Stimulated activated CD8-positive, alpha-beta memory T cell treated with anti-CD3 and anti-CD28 coated beads, Interleukin-4, amount 100 ng/mL, for 48 hours (primary cell): ENCODE measurements at regions not wholly inside any gene's neighbourhood (a gene's known extent, or its start where the extent isn't known, plus 50 kb on each side); places are given as distances from the start of the nearest gene placed in this dataset.
"Not testable (repeated sequence)": the region's sequence is repeated elsewhere in the genome, so short reads cannot be mapped to it uniquely, and the experiment has no call there.

Source experiments
- DNase-seq: peaks from one replicate; pipeline ENCODE4 v3.0.0-alpha.2; 2020

GRCh38 chr4:38430841-38431240, 233.2 kb upstream of the KLF3 start:
- DNase-seq: no peak

DNA sequence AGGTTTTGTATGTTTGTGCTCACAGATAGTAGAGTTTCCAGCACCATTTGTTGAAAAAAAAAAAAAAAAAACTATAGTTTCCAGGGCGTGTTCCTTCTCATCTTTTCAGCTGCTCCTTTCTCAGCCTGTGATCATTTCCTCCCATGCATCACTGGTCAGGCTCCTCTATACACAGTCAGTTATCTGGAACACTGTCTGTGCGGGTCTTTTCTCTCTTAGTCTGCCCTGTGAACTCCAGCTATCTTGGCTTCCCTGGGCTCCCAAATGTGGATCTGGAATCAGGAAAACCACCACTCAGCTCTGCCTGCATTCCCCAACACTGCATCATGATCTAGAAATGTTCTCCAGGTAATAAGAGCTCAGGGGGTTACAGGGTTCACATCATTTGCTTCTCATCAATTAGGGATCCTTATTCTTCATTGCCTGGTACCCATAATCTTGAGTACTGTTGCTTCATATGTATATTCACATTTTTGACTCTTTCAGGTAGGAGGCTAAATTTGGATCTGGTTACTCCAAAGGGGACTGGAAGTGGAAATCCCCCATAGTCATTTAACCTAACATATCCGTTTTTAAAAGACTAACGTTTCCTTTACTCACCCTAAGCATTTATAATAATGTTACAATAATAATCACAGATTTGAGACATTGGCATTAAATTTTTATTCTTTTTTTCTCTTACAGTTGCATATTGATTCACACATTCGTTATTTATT, 221.8 kb upstream of the KLF3 start:
- DNase-seq: no peak

DNA sequence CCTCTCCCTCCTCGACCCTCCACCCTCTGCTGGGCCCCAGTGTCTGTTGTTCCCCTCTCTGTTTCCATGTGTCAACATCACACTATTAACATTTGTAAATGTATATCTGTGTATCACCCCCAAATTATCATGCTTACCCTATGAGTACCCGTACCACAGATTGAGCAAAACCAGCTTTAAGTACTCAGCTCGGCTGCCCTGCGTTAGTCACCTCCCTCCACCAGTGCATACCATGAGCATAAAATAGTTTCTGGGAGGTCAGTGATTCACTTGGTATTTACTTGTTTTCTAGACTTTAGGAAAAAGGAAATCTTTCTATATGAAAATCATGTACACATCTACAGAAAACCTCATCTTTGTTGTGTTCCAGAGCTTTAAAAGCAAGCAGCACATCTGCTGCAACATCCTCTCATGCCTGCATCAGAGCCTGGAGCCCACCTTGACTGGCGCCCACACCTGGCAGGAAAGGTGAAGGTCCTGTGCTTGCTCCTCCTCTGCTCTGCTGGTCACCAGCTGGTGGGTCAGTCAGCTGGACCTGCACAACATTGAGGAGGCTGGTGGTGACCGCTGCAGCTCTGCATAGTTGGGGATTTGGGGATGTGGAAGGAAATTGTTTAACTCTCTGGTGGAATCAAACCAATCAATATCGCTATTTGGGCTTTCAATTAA, 214.4 kb upstream of the KLF3 start:
- no peak for DNase-seq

DNA sequence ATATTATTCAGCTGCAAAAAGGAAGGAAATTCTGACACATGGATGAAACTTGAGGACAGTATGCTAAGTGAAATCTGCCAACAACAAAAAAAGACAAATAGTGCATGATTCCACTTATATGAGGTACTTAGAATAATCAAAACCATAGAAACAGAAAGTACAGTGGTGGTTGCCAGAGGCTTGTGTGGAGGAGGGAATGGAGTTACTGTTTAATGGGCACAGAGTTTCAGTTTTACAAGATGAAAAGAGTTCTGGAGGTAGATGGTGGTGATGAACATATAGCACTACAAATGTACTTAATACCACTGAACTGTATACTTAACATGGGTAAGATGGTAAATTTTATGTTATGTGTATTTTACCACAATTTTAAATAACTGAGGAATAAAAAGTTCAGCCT, 212.0 kb upstream of the KLF3 start:
- DNase-seq: no peak

GRCh38 chr4:38452542-38452941, 211.5 kb upstream of the KLF3 start:
- DNase-seq: no peak

DNA sequence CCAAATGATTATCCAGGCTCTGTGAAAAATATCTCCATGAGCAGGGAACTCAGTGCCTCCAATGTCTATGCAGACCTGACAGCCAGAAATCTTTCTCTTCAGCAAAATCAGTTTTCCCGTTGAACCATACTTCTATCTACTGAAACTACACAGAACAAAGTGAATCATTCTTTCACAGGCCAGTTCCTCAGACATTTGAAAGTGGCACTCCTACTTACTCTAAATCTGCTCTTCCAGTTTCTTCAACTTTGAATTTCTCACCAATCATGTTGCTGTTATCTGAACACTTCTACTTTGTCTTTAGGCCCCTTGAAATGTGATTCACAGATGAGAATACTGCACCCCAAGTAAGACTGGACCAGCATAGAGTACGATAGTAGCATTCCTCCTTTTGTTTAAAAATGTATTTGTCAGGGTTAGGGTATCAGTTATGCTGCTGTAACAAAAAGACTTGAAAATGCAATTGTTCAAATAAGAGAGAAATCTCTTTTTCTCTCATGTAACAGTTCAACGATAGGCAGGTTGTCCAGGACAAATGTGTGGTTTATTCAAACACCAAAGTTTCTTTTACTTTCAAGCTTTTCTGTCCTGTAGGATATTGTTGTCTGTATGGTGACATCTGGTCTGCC, 210.6 kb upstream of the KLF3 start:
- no peak for DNase-seq

DNA sequence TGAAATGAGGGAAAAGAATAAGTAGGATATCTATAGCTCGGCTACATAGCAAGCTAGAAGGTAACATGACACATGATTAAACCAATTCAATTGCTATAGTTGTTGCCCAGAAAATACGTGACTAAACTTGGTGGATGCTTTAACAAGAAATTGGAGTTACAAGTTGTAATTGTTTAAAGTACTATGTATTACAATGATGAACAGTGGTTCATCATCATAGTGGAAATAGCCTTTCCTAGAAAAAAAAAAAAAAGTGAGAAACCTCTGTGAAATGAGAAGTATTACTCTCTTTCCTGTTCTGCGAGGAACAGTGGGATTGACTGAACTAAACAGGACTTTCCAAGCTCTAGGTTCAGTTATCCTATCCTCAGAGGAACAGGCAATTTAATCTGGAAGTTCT, 209.7 kb upstream of the KLF3 start:
- no peak for DNase-seq

DNA sequence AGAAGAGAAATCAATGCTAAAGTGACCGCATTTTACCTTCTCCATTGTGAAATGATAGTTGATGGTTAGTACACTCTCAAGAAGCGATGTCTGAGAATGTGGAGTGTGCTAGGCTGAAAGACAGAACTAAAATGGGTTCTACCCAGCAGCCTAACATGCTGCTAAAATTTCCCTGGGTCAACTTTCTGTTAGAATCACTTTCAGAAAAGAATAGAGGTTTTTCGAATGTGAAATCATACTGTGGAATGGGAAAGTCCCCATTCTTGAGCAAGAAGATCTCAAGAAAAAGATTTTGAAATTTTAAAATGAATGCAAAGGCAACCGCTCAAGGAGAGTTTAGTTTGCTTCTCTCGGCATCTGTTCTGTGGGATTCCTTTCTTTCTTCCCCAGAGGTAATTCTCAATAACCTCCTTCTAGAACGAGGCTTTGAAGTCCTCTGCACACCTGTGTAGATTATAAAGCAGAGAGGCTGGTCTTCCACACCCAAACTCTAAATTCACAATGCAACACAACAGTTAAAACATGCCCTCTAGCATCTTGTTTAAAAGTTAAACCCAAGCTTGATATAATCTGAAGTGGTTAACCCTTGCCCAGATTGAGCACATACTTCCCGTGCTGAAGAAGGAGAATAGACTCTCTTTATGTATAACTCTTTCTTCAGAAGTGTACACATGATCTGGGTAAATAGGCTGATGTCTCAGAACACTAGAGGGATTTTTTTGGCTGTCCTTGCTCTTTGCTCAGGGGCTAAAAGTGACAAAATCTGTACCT, 208.7 kb upstream of the KLF3 start:
- no peak for DNase-seq

- DNase-seq: no peak
Measured at GRCh38 chr4:38456096-38456495, 207.9 kb upstream of the KLF3 start.

GRCh38 chr4:38461342-38461741, 202.7 kb upstream of the KLF3 start:
- DNase-seq: no peak

GRCh38 chr4:38462367-38463055, 201.5 kb upstream of the KLF3 start:
- no peak for DNase-seq

DNA sequence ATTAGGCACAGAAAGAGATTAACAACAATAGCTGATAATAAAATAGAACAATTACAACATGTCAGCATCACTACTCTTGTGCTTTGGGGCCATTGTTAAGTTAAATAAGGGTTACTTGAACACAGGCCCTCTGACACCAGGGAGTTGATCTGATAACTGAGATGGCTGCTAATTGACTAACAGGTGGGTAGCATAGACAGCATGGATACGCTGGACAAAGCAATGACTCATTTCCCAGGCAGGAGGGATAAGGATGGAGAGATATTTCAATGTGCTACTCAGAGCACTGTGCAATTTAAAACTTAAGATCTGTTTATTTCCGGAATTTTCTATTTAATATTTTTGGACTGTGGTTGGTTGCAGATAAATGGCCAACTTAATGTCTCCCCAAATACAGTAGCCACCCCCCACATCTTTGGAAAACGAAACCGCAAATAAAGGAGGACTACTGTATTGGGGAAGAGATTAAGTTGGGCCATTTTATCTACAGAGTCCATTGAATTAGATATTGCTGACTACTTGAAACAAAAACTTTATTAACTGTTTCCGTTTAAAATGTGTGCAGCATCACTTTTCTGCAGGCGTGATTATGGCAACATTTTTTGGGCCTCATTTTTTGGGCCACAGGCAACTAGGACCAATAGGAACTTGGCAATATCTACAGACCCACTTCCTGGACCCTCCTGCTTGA, 200.6 kb upstream of the KLF3 start:
- no peak for DNase-seq

- no peak for DNase-seq
Measured at GRCh38 chr4:38464328-38464727, 199.7 kb upstream of the KLF3 start.

DNA sequence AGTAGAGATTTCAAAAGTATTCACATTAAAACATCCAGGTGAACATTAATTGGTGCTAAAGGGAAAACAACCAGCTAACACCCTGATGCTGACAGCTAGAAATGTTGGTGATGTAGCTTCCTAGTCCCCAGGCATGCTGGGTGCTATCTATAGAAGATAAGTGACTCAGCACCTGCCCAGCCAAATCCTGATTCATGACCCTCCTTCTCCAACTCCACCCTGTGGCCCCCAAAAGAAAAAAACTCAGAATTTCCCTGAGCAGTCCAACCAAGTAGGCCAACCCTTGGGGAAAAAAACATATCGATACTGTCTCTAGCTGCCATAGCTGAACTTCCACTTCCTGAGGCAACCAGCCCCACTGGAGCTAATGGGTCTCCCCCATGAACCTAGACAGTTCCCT, 197.6 kb upstream of the KLF3 start:
- DNase-seq: no peak

- no peak for DNase-seq
Measured at GRCh38 chr4:38467296-38467695, 196.7 kb upstream of the KLF3 start.

DNA sequence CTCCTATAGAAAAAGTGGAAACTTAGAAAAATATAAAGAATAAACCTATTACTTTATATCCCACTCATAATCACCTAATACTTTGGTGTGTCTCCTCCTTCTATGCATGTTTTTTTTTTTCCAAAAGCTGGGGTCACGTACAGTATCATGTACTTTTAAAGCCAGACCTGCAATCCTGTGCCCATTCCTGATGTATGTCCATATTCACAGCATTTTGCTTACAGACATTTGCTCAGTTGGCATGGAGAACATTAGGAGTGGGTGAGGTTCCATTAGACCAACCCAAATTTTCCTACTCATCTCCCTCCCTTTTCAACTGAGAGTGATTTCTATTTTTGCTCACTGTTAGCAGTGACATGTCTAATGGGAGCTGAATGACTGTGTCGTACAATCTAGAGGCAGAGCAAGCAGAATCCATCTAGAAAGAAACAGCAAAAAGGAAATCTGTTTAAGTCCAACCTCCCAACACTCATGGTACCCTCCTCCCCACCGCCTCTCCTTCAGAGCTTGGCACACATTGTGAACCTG, 195.6 kb upstream of the KLF3 start:
- no peak for DNase-seq

DNA sequence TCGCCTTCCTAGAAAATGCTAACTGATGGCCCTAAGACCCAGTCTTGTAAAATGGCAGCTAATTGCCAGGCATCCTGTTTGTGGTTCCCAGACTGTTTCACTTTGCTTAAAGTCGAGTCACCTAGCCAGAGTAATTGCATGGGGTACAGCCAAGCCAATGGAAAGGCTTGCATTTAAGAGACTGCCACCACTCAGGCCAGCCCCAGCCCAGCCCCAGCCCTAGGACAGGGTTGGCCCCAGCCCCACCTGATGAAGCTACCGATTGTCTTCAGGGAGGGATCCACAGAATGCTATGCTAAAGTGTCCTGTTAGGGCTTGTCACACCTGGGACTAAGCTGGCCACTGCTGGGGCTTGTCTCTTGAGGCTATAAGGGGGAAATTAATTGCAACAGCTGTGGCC, 194.6 kb upstream of the KLF3 start:
- DNase-seq: no peak

DNA sequence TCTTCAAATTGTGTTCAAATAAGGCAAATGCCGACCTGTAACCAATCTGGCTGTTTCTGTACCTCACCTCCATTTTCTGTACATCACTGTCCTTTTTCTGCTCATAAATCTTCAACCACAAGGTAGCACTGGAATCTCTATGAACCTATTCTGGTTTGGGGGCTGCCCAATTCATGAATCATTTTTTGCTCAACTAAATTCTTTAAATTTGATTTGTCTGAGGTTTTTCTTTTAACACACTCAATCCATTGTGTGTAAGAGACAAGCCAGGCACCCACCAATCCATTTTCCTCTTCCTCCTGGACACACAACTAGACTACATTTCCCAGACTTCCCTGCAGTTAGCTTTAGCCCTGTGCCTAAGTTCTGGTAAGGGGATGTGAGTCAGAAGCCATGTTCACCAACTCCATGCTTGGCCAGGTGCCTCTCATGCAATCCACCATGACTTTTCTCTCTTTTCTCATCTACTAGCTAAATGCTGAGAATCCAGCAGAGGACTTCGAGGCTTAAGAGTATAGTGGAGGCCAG, 193.2 kb upstream of the KLF3 start:
- DNase-seq: no peak

DNA sequence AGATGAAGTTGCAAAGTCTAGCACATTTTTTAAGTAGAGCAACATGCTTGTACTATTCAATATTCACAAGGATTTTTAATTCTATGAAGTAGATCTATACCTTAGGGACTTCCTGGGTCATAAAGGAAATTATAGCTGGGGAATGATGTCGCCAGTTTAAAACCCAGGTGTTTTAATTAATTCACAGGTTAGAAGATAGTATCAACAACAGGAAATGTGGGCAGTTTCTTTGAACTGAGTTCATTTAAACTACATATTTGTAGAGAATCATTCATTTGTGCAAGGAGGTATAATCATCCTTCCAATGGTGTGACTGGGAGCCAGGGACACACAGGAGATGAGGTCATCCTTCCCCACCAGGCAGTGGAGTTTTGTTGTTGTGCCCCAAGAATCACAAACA, 181.3 kb upstream of the KLF3 start:
- DNase-seq: no peak

DNA sequence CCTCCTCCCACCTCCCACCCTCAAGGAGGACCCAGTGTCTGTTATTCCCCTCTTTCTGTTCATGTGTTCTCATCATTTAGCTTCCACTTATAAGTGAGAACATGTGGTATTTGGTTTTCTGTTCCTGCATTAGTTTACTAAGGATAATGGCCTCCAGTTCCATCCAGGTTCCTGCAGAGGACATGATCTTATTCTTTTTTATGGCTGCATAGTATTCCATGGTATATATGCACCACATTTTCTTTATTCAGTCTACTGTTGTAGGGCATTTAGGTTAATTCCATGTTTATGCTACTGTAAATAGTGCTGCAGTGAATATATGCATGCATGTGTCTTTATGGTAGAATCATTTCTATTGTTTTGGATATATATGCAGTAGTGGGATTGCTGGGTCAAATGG, 180.4 kb upstream of the KLF3 start:
- not testable (repeated sequence) for DNase-seq

GRCh38 chr4:38489011-38489861, 174.8 kb upstream of the KLF3 start:
- DNase-seq: no peak
